ENCODE measurements at regions not wholly inside any gene's neighbourhood (a gene's known extent, or its start where the extent isn't known, plus 50 kb on each side); places are given as distances from the start of the nearest gene placed in this dataset.

- no peak for TF ChIP-seq CTCF (IDR thresholded peaks at IDR 0.05; ENCODE audit: low read depth, low read length)
These were observed 67.3 kb upstream of the SHISAL1 start for GRCh38 chr22:44379817-44380755.

GRCh38 chr22:44378380-44378779 lies 65.6 kb upstream of the SHISAL1 start:
- no peak for TF ChIP-seq CTCF (IDR thresholded peaks at IDR 0.05; ENCODE audit: low read depth, low read length)
- no peak overlapping the region for H3K4me3 ChIP-seq (ENCODE audit: low read depth, low read length)

More at GRCh38 chr22:44379817-44380755, 67.3 kb upstream of the SHISAL1 start:
- H3K4me3 ChIP-seq (ENCODE audit: low read depth, low read length), result no peak overlapping the region

GRCh38 chr22:44375451-44375850 lies 62.7 kb upstream of the SHISAL1 start:
- no peak for TF ChIP-seq CTCF (IDR thresholded peaks at IDR 0.05; ENCODE audit: low read depth, low read length)
- H3K4me3 ChIP-seq (ENCODE audit: low read depth, low read length), result no peak overlapping the region

GRCh38 chr22:44373234-44373633 lies 60.5 kb upstream of the SHISAL1 start:
- TF ChIP-seq CTCF (IDR thresholded peaks at IDR 0.05; ENCODE audit: low read depth, low read length), result no peak
- no peak overlapping the region for H3K4me3 ChIP-seq (ENCODE audit: low read depth, low read length)

- no peak overlapping the region for H3K4me3 ChIP-seq (ENCODE audit: low read depth, low read length)
- no peak for TF ChIP-seq CTCF (IDR thresholded peaks at IDR 0.05; ENCODE audit: low read depth, low read length)
These were observed 59.9 kb upstream of the SHISAL1 start for GRCh38 chr22:44372611-44373010.

- no peak for TF ChIP-seq CTCF (IDR thresholded peaks at IDR 0.05; ENCODE audit: low read depth, low read length)
- no peak overlapping the region for H3K4me3 ChIP-seq (ENCODE audit: low read depth, low read length)
These were observed 59.2 kb upstream of the SHISAL1 start for GRCh38 chr22:44371741-44372525.
